ENCODE measurements at regions not wholly inside any gene's neighbourhood (a gene's known extent, or its start where the extent isn't known, plus 50 kb on each side); places are given as distances from the start of the nearest gene placed in this dataset.
A peak's percentile ranks its signal among the peaks of the same experiment; 100 is the strongest.

DNA sequence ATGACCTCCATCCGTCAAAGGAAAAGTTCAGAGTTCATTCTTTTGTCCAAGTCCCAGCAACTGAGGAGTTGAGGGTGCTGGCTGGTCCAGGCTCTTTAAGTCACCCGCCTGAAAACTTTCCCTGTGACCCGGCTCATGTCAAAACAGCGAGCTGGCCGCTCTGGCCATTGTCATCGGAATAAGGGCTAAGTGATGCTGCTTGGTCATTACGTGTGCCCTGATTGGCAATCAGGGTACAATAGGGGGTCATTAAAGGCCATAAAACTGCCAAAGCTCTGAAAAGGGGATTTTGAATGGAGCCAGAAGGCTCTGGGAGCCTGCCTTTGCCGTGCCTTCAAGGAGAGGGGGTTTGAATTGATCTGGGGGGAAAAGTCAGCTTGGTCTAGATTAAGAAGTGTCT, 88.5 kb upstream of the IRX3 start:
- Histone ChIP-seq H3K18ac (ENCODE audit: low read depth in 1 of 2, low read length in 2 of 2) (peak overlapping the region in 1 of 2 experiments; percentile 35), H3K36me3 (ENCODE audit: control insufficient read depth in 1 of 2, insufficient read depth in 2 of 2, low read depth in 1 of 2, low read length in 2 of 2) (no peaks in the 10 kb centered on the region), H4K8ac (ENCODE audit: low read length) (no peak overlapping the region), H3K4me2 (ENCODE audit: low read length, poor library complexity, severe bottlenecking) (no peak overlapping the region), H2BK15ac (ENCODE audit: low read depth, poor library complexity, severe bottlenecking) (no peak overlapping the region), H3K27me3 (ENCODE audit: control insufficient read depth in 1 of 2, insufficient read depth in 1 of 2, low read length in 2 of 2) (peaks cover 0 to 10% of the 10 kb centered on the region in 2 experiments), H3K27ac (ENCODE audit: low read length, poor library complexity, severe bottlenecking) (no peak overlapping the region), H2AFZ (ENCODE audit: low read depth, low read length) (no peak overlapping the region), H3K4me1 (ENCODE audit: control insufficient read depth, insufficient read depth, low read depth, low read length) (peaks cover 13% of the 10 kb centered on the region), H3K79me1 (replicated peaks; ENCODE audit: low read length, poor library complexity, severe bottlenecking) (no peaks in the 10 kb centered on the region), H3K9me3 (ENCODE audit: control insufficient read depth, low read length) (peaks cover 8% of the 10 kb centered on the region), H2AK5ac (ENCODE audit: low read length, severe bottlenecking) (no peak overlapping the region), H2BK5ac (ENCODE audit: low read depth, low read length, poor library complexity, severe bottlenecking) (no peak overlapping the region), H3K14ac (ENCODE audit: low read length in 2 of 2) (no peak overlapping the region), H4K91ac (ENCODE audit: low read length) (no peak overlapping the region), H3K9ac (ENCODE audit: low read length) (no peak overlapping the region), H2BK12ac (ENCODE audit: low read length in 2 of 2) (peak overlapping the region; percentile 34 to 71), H3K4ac (ENCODE audit: low read depth in 1 of 2, low read length in 2 of 2) (no peak overlapping the region), H2BK120ac (ENCODE audit: low read depth, low read length) (no peak overlapping the region), H3K23ac (ENCODE audit: low read length in 2 of 2) (no peak overlapping the region), H3K4me3 (ENCODE audit: insufficient read depth in 1 of 2, low read depth in 1 of 2, low read length in 2 of 2) (no peak overlapping the region)
- no peak for DNase-seq
- WGBS: 31% methylated on average over 8 of the region's 8 CpGs

DNA sequence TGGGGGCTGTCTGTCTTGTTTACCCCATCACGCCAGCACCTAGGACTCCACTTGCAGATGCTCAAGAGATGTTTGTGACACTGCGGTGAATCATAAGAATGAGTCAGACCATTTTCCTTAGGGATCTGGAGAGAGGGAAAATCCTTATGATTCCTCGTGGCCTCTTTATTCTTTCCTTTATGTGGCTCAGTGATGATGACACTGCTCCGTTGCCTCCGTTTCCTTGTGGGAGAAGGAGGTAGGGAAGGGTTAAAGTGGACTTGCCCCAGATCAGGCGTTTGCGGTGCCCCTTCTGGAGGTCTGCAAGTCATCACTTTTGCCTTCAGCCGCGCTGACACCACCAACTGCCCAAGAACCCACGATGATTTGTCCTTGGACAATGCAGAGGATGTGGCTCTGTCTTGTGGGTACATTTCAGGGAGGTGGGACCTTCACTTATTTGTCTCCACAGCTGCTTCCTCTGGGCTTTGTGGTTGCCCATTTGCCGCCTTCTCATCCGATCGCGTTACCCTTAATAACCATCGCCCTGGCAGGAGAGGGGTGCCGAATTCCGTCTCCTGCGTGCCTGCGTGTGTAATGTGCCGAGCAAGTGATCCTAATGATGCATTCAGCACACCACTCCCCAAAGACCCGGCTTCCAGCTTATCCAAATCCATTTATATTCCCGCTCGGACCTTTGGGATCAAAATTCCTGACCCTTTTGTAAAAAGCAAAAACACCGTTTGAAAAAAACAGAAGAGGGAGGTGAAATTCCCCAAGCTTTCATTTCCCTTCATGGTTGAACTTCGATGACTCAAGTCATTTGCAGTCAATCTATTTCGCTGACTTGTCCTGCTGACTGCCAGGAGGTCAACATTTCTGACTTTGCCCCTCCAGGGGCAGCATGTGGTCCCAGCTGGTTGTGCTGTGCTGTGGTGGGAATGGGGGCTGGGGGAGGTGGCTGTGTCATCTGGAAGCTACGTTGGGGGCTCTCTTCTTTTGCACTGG, 87.2 kb upstream of the IRX3 start:
- Histone ChIP-seq H3K23ac (ENCODE audit: low read length in 2 of 2) (no peak overlapping the region), H4K91ac (ENCODE audit: low read length) (no peak overlapping the region), H2AFZ (ENCODE audit: low read depth, low read length) (peak overlapping the region; percentile 10), H3K9ac (ENCODE audit: low read length) (peak overlapping the region; percentile 56), H3K27ac (ENCODE audit: low read length, poor library complexity, severe bottlenecking) (peak overlapping the region; percentile 33), H3K9me3 (ENCODE audit: control insufficient read depth, low read length) (no peaks in the 10 kb centered on the region), H3K36me3 (ENCODE audit: control insufficient read depth in 1 of 2, insufficient read depth in 2 of 2, low read depth in 1 of 2, low read length in 2 of 2) (no peaks in the 10 kb centered on the region), H2AK5ac (ENCODE audit: low read length, severe bottlenecking) (no peak overlapping the region), H3K27me3 (ENCODE audit: control insufficient read depth in 1 of 2, insufficient read depth in 1 of 2, low read length in 2 of 2) (peaks cover 0 to 5% of the 10 kb centered on the region in 2 experiments), H3K4ac (ENCODE audit: low read depth in 1 of 2, low read length in 2 of 2) (no peak overlapping the region), H3K18ac (ENCODE audit: low read depth in 1 of 2, low read length in 2 of 2) (peak overlapping the region in 1 of 2 experiments; percentile 75), H3K4me2 (ENCODE audit: low read length, poor library complexity, severe bottlenecking) (peak overlapping the region; percentile 94), H2BK120ac (ENCODE audit: low read depth, low read length) (no peak overlapping the region), H3K4me1 (ENCODE audit: control insufficient read depth, insufficient read depth, low read depth, low read length) (peaks cover 13% of the 10 kb centered on the region), H2BK15ac (ENCODE audit: low read depth, poor library complexity, severe bottlenecking) (no peak overlapping the region), H3K4me3 (ENCODE audit: insufficient read depth in 1 of 2, low read depth in 1 of 2, low read length in 2 of 2) (peak overlapping the region; percentile 45 to 74), H2BK5ac (ENCODE audit: low read depth, low read length, poor library complexity, severe bottlenecking) (no peak overlapping the region), H3K79me1 (replicated peaks; ENCODE audit: low read length, poor library complexity, severe bottlenecking) (no peaks in the 10 kb centered on the region), H4K8ac (ENCODE audit: low read length) (no peak overlapping the region), H2BK12ac (ENCODE audit: low read length in 2 of 2) (peak overlapping the region in 1 of 2 experiments; percentile 59), H3K14ac (ENCODE audit: low read length in 2 of 2) (no peak overlapping the region)
- WGBS: 3% methylated on average over 26 of the region's 27 CpGs
- peak; percentile 96 for DNase-seq

GRCh38 chr16:54370278-54371040, 83.9 kb upstream of the IRX3 start:
- peak overlapping the region; percentile 56 to 73 for H2BK12ac ChIP-seq (ENCODE audit: low read length in 2 of 2)
- peak overlapping the region in 1 of 2 experiments; percentile 25 for H3K18ac ChIP-seq (ENCODE audit: low read depth in 1 of 2, low read length in 2 of 2)
- H2BK5ac ChIP-seq (ENCODE audit: low read depth, low read length, poor library complexity, severe bottlenecking): no peak overlapping the region
- peak overlapping the region in 1 of 2 experiments; percentile 26 for H3K14ac ChIP-seq (ENCODE audit: low read length in 2 of 2)
- H3K27ac ChIP-seq (ENCODE audit: low read length, poor library complexity, severe bottlenecking): no peak overlapping the region
- 54% methylated on average over 28 of the region's 29 CpGs for WGBS
- H3K9ac ChIP-seq (ENCODE audit: low read length): no peak overlapping the region
- no peak overlapping the region for H2AK5ac ChIP-seq (ENCODE audit: low read length, severe bottlenecking)
- H3K79me1 ChIP-seq (replicated peaks; ENCODE audit: low read length, poor library complexity, severe bottlenecking): no peaks in the 10 kb centered on the region
- H3K27me3 ChIP-seq (ENCODE audit: control insufficient read depth in 1 of 2, insufficient read depth in 1 of 2, low read length in 2 of 2): peaks cover 0 to 3% of the 10 kb centered on the region in 2 experiments
- H3K4me1 ChIP-seq (ENCODE audit: control insufficient read depth, insufficient read depth, low read depth, low read length): peaks cover 13% of the 10 kb centered on the region
- no peak overlapping the region for H2BK120ac ChIP-seq (ENCODE audit: low read depth, low read length)
- peak overlapping the region; percentile 90 for H4K91ac ChIP-seq (ENCODE audit: low read length)
- no peak overlapping the region for H3K4ac ChIP-seq (ENCODE audit: low read depth in 1 of 2, low read length in 2 of 2)
- H4K8ac ChIP-seq (ENCODE audit: low read length): peak overlapping the region; percentile 61
- no peak overlapping the region for H2AFZ ChIP-seq (ENCODE audit: low read depth, low read length)
- H3K36me3 ChIP-seq (ENCODE audit: control insufficient read depth in 1 of 2, insufficient read depth in 2 of 2, low read depth in 1 of 2, low read length in 2 of 2): no peaks in the 10 kb centered on the region
- H3K4me2 ChIP-seq (ENCODE audit: low read length, poor library complexity, severe bottlenecking): no peak overlapping the region
- peak overlapping the region; percentile 23 for H2BK15ac ChIP-seq (ENCODE audit: low read depth, poor library complexity, severe bottlenecking)
- DNase-seq: peak; percentile 13
- no peak overlapping the region for H3K4me3 ChIP-seq (ENCODE audit: insufficient read depth in 1 of 2, low read depth in 1 of 2, low read length in 2 of 2)
- no peaks in the 10 kb centered on the region for H3K9me3 ChIP-seq (ENCODE audit: control insufficient read depth, low read length)
- no peak overlapping the region for H3K23ac ChIP-seq (ENCODE audit: low read length in 2 of 2)

- Histone ChIP-seq H3K4me2 (ENCODE audit: low read length, poor library complexity, severe bottlenecking) (no peak overlapping the region), H3K27ac (ENCODE audit: low read length, poor library complexity, severe bottlenecking) (no peak overlapping the region), H3K36me3 (ENCODE audit: control insufficient read depth in 1 of 2, insufficient read depth in 2 of 2, low read depth in 1 of 2, low read length in 2 of 2) (no peaks in the 10 kb centered on the region), H3K23ac (ENCODE audit: low read length in 2 of 2) (no peak overlapping the region), H2BK5ac (ENCODE audit: low read depth, low read length, poor library complexity, severe bottlenecking) (no peak overlapping the region), H2BK12ac (ENCODE audit: low read length in 2 of 2) (no peak overlapping the region), H3K4me1 (ENCODE audit: control insufficient read depth, insufficient read depth, low read depth, low read length) (peaks cover 11% of the 10 kb centered on the region), H3K14ac (ENCODE audit: low read length in 2 of 2) (no peak overlapping the region), H2BK120ac (ENCODE audit: low read depth, low read length) (no peak overlapping the region), H3K18ac (ENCODE audit: low read depth in 1 of 2, low read length in 2 of 2) (no peak overlapping the region), H3K27me3 (ENCODE audit: control insufficient read depth in 1 of 2, insufficient read depth in 1 of 2, low read length in 2 of 2) (peaks cover 0 to 3% of the 10 kb centered on the region in 2 experiments), H3K4me3 (ENCODE audit: insufficient read depth in 1 of 2, low read depth in 1 of 2, low read length in 2 of 2) (no peak overlapping the region), H3K9me3 (ENCODE audit: control insufficient read depth, low read length) (no peaks in the 10 kb centered on the region), H2AFZ (ENCODE audit: low read depth, low read length) (no peak overlapping the region), H2BK15ac (ENCODE audit: low read depth, poor library complexity, severe bottlenecking) (no peak overlapping the region), H3K4ac (ENCODE audit: low read depth in 1 of 2, low read length in 2 of 2) (no peak overlapping the region), H3K79me1 (replicated peaks; ENCODE audit: low read length, poor library complexity, severe bottlenecking) (no peaks in the 10 kb centered on the region), H2AK5ac (ENCODE audit: low read length, severe bottlenecking) (no peak overlapping the region), H3K9ac (ENCODE audit: low read length) (no peak overlapping the region), H4K91ac (ENCODE audit: low read length) (no peak overlapping the region), H4K8ac (ENCODE audit: low read length) (no peak overlapping the region)
- no peak for DNase-seq
- 97% methylated on average over 8 of the region's 8 CpGs for WGBS
These were observed 83.3 kb upstream of the IRX3 start for GRCh38 chr16:54369861-54370260.
